Activated naive CD4-positive, alpha-beta T cell treated with anti-CD3 and anti-CD28 coated beads, Interleukin-2, amount 50 U/mL, for 16 hours (primary cell): ENCODE measurements at regions not wholly inside any gene's neighbourhood (a gene's known extent, or its start where the extent isn't known, plus 50 kb on each side); places are given as distances from the start of the nearest gene placed in this dataset.
"Not testable (repeated sequence)": the region's sequence is repeated elsewhere in the genome, so short reads cannot be mapped to it uniquely, and the experiment has no call there.

Source experiments
- DNase-seq: peaks from one replicate; pipeline ENCODE4 v3.0.0-alpha.2; 2020

GRCh38 chr2:121152861-121153260 is 132.1 kb downstream of the TFCP2L1 start:
- DNase-seq, result no peak

DNA sequence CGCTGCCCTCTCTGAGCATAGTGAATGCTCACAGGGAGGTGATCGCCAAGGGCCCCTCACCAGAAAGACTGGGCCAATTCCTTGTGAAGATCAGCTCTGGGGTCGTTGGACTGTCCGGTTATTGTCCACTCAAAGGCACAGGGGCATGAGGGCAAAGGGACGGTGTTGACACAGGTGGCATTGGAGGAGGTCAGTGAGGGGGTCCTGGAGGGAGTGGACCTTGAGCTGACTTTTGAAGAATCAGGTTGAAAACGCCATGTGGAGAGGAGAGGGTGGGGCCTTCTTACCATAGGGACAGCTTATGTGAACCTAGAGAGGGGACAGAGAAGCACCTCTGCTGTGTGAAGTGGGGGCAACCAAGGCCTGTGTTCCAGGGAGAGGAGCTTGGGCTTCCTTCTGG is 131.5 kb downstream of the TFCP2L1 start:
- no peak for DNase-seq

DNA sequence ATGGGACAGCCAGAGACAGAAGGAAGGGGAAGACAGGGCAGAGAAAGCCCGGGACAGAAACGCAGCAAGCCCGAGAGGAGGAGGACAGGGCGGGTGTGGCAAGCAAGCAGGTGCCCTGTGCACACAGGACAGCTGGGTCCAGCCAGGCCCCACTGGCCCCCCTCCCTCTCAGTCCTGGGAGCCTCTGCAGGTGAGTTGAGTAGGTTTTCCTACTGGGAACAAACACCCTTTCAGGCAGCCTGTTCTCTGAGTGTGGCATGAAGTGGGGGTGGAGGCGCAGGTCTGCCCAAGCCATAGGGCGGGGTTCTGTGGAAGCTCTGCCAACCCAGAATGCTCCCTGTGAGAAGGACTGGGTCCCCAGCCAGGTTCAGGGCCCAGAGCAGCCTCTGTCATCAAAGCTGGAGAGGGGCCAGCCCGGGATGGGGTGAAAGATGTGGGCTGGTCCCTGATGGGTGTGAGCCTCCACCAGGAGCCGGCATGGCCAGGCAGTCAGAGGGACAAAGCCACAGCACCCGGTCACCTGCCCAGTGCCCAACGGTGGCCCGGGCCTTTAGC is 129.4 kb downstream of the TFCP2L1 start:
- DNase-seq, result no peak

- DNase-seq, result not testable (repeated sequence)
These were observed 127.5 kb downstream of the TFCP2L1 start for GRCh38 chr2:121157481-121157880.

GRCh38 chr2:121159291-121160071 is 125.5 kb downstream of the TFCP2L1 start:
- no peak for DNase-seq

DNA sequence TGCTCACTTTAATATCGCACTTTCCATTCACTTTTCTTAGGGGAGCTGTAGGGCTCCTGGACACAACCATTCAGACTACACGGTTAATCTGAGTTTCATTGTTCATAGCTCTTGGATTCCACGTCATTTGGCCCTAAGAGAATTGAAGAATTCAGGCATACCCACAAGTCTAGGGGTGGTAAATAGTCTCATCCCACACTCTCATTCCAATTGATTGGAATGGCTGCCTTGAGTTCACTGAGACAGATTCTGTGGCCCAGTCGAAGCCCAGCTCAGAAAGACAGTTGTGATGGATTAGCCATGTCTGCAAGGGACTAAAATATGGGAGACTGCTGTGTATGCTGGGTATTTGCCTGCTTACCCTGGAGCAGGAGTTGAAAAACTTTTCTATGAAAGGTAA is 124.6 kb downstream of the TFCP2L1 start:
- no peak for DNase-seq

DNA sequence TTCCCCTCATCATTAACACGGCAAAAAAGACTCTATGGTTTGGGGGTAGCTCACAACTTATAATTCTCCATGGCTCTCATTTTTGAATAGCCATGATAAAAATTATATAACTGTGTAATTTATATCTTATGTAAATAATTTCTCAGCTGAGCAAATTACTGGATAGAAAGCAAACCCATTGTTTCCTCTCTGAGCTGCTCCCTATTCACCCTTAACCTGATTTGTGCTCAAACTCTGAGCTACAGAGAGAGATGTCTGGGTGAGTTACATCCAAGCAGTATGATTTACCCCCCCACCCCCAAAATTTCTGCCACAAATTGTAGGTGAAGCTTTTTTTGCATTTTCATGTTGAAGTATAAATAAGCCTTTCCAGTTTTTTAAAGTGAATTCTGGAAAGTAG is 123.7 kb downstream of the TFCP2L1 start:
- no peak for DNase-seq

- no peak for DNase-seq
These were observed 122.1 kb downstream of the TFCP2L1 start for GRCh38 chr2:121162893-121163292.

GRCh38 chr2:121164042-121164441 is 121.0 kb downstream of the TFCP2L1 start:
- no peak for DNase-seq

DNA sequence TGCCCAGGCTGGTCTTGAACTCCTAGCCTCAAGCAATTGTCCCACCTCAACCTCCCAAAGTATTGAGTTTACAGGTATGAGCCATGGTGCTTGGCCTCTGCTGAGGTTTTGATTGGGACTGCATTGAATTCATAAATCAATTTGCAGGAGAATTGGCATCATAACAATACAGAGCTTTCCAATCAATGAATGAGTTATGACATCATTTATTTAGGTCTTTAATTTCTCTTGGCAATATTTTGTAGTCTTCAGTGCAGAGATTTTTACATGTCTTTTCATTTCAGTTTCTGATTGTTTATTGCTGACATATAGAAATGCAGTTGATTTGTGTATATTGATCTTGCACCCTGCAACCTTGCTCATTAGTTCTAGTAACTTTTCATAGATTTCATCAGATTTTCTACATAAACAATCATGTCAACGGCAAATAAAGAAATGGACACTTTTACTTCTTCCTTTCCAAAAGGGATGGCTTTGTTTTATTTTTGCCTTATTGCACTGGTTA is 119.9 kb downstream of the TFCP2L1 start:
- DNase-seq, result no peak
